ENCODE measurements at regions not wholly inside any gene's neighbourhood (a gene's known extent, or its start where the extent isn't known, plus 50 kb on each side); places are given as distances from the start of the nearest gene placed in this dataset.

- DNase-seq (ENCODE audit: extremely low spot score) = no peak
- TF ChIP-seq CTCF (IDR thresholded peaks at IDR 0.05; ENCODE audit: control extremely low read depth, extremely low read depth, low read depth, missing control alignments) = no peak
- ChIA-PET POLR2A (no interaction called here), CTCF (no interaction called here)
Measured at GRCh38 chr13:109954441-109954840, 168.1 kb upstream of the IRS2 start.

GRCh38 chr13:109951491-109951890 is 165.1 kb upstream of the IRS2 start:
- ChIA-PET POLR2A (no interaction called here), CTCF (interaction anchor here (1.5 kb wide), 1 partner anchor 9 kb away, joined by 3 read pairs; no protein-coding TSS in a partner anchor)
- no peak for DNase-seq (ENCODE audit: extremely low spot score)
- no peak for TF ChIP-seq CTCF (IDR thresholded peaks at IDR 0.05; ENCODE audit: control extremely low read depth, extremely low read depth, low read depth, missing control alignments)

GRCh38 chr13:109949397-109949796 is 163.0 kb upstream of the IRS2 start:
- POLR2A ChIA-PET = no interaction called here
- CTCF ChIA-PET = no interaction called here
- DNase-seq (ENCODE audit: extremely low spot score) = no peak
- no peak for TF ChIP-seq CTCF (IDR thresholded peaks at IDR 0.05; ENCODE audit: control extremely low read depth, extremely low read depth, low read depth, missing control alignments)

GRCh38 chr13:109947006-109947405 is 160.6 kb upstream of the IRS2 start:
- ChIA-PET POLR2A (no interaction called here), CTCF (interaction anchor here (0.8 to 1.6 kb wide), 3 partner anchors 8 to 14 kb away, joined by 3 read pairs; no protein-coding TSS in a partner anchor)
- DNase-seq (ENCODE audit: extremely low spot score) = no peak
- no peak for TF ChIP-seq CTCF (IDR thresholded peaks at IDR 0.05; ENCODE audit: control extremely low read depth, extremely low read depth, low read depth, missing control alignments)

GRCh38 chr13:109945206-109945960 is 159.0 kb upstream of the IRS2 start:
- no peak for TF ChIP-seq CTCF (IDR thresholded peaks at IDR 0.05; ENCODE audit: control extremely low read depth, extremely low read depth, low read depth, missing control alignments)
- ChIA-PET POLR2A (no interaction called here), CTCF (no interaction called here)
- DNase-seq (ENCODE audit: extremely low spot score) = no peak

- TF ChIP-seq CTCF (IDR thresholded peaks at IDR 0.05; ENCODE audit: control extremely low read depth, extremely low read depth, low read depth, missing control alignments) = no peak
- no peak for DNase-seq (ENCODE audit: extremely low spot score)
- ChIA-PET POLR2A (no interaction called here), CTCF (interaction anchor here (1.7 kb wide), 1 partner anchor 9 kb away, joined by 5 read pairs; no protein-coding TSS in a partner anchor)
Measured at GRCh38 chr13:109941951-109942350, 155.6 kb upstream of the IRS2 start.

All from GM10248 (cell line).